Activated naive CD8-positive, alpha-beta T cell treated with anti-CD3 and anti-CD28 coated beads, Interleukin-2, amount 50 U/mL, for 24 hours (primary cell): ENCODE measurements at regions not wholly inside any gene's neighbourhood (a gene's known extent, or its start where the extent isn't known, plus 50 kb on each side); places are given as distances from the start of the nearest gene placed in this dataset.

ENCODE experiments used
- ATAC-seq: fragments of 150-1000 bp; cut with Tn5 transposase; one replicate; pipeline ENCODE4 v1.10.0; 2021
- DNase-seq: peaks from one replicate; pipeline ENCODE4 v3.0.0; 2021
- H3K27ac Mint-ChIP-seq: one replicate; pipeline ENCODE4 v1.8.0; 2021; ENCODE audit warnings: mild to moderate bottlenecking, mixed read lengths
- H3K27me3 Mint-ChIP-seq: one replicate; pipeline ENCODE4 v1.8.0; 2021; ENCODE audit warnings: mixed read lengths
- H3K36me3 Mint-ChIP-seq: one replicate; pipeline ENCODE4 v1.8.0; 2021; ENCODE audit warnings: low read depth, mixed read lengths
- H3K4me1 Mint-ChIP-seq: one replicate; pipeline ENCODE4 v1.8.0; 2021; ENCODE audit warnings: mixed read lengths
- H3K4me3 Mint-ChIP-seq: one replicate; pipeline ENCODE4 v1.8.0; 2021; ENCODE audit warnings: mild to moderate bottlenecking, moderate library complexity, mixed read lengths
- H3K9me3 Mint-ChIP-seq: one replicate; pipeline ENCODE4 v1.8.0; 2021; ENCODE audit warnings: mixed read lengths

- no peak for ATAC-seq
- no peak overlapping the region for H3K27ac Mint-ChIP-seq
- no peak overlapping the region for H3K4me3 Mint-ChIP-seq
- H3K4me1 Mint-ChIP-seq = peaks cover 7% of the 10 kb centered on the region
- peaks cover 8% of the 10 kb centered on the region for H3K27me3 Mint-ChIP-seq
- no peak for DNase-seq
- H3K36me3 Mint-ChIP-seq = no peaks in the 10 kb centered on the region
- H3K9me3 Mint-ChIP-seq = peaks cover 9% of the 10 kb centered on the region
Observed at GRCh38 chr11:109870297-109870696, 222.9 kb upstream of the ZC3H12C start.

GRCh38 chr11:109877043-109877442, 216.1 kb upstream of the ZC3H12C start:
- no peak overlapping the region for H3K27ac Mint-ChIP-seq
- H3K27me3 Mint-ChIP-seq = no peaks in the 10 kb centered on the region
- H3K9me3 Mint-ChIP-seq = no peaks in the 10 kb centered on the region
- DNase-seq (no peak), ATAC-seq (no peak)
- H3K4me3 Mint-ChIP-seq = no peak overlapping the region
- no peaks in the 10 kb centered on the region for H3K36me3 Mint-ChIP-seq
- no peaks in the 10 kb centered on the region for H3K4me1 Mint-ChIP-seq

- Mint-ChIP-seq H3K27ac (no peak overlapping the region), H3K36me3 (no peaks in the 10 kb centered on the region), H3K9me3 (peaks cover 4% of the 10 kb centered on the region), H3K27me3 (peaks cover 2% of the 10 kb centered on the region), H3K4me1 (no peaks in the 10 kb centered on the region), H3K4me3 (no peak overlapping the region)
- ATAC-seq (no peak), DNase-seq (no peak)
Observed at GRCh38 chr11:109884501-109884900, 208.7 kb upstream of the ZC3H12C start.

- H3K36me3 Mint-ChIP-seq = no peaks in the 10 kb centered on the region
- H3K4me3 Mint-ChIP-seq = no peak overlapping the region
- DNase-seq = no peak
- H3K4me1 Mint-ChIP-seq = no peaks in the 10 kb centered on the region
- ATAC-seq = no peak
- no peak overlapping the region for H3K27ac Mint-ChIP-seq
- H3K9me3 Mint-ChIP-seq = peaks cover 4% of the 10 kb centered on the region
- H3K27me3 Mint-ChIP-seq = peaks cover 2% of the 10 kb centered on the region
Observed at GRCh38 chr11:109885006-109885405, 208.2 kb upstream of the ZC3H12C start.

GRCh38 chr11:109892321-109892794, 200.8 kb upstream of the ZC3H12C start:
- no peak for DNase-seq
- H3K27ac Mint-ChIP-seq = no peak overlapping the region
- no peak overlapping the region for H3K4me3 Mint-ChIP-seq
- ATAC-seq = no peak
- no peaks in the 10 kb centered on the region for H3K36me3 Mint-ChIP-seq
- no peaks in the 10 kb centered on the region for H3K9me3 Mint-ChIP-seq
- no peaks in the 10 kb centered on the region for H3K4me1 Mint-ChIP-seq
- peaks cover 8% of the 10 kb centered on the region for H3K27me3 Mint-ChIP-seq

- H3K4me1 Mint-ChIP-seq = no peaks in the 10 kb centered on the region
- H3K4me3 Mint-ChIP-seq = no peak overlapping the region
- no peaks in the 10 kb centered on the region for H3K36me3 Mint-ChIP-seq
- ATAC-seq = no peak
- no peak overlapping the region for H3K27ac Mint-ChIP-seq
- peaks cover 8% of the 10 kb centered on the region for H3K27me3 Mint-ChIP-seq
- DNase-seq = no peak
- H3K9me3 Mint-ChIP-seq = peaks cover 10% of the 10 kb centered on the region
Observed at GRCh38 chr11:109894242-109894641, 198.9 kb upstream of the ZC3H12C start.

GRCh38 chr11:109898592-109898991, 194.6 kb upstream of the ZC3H12C start:
- Mint-ChIP-seq H3K36me3 (no peaks in the 10 kb centered on the region), H3K27ac (no peak overlapping the region), H3K27me3 (peaks cover 8% of the 10 kb centered on the region), H3K9me3 (peaks cover 10% of the 10 kb centered on the region), H3K4me1 (no peaks in the 10 kb centered on the region), H3K4me3 (no peak overlapping the region)
- ATAC-seq (no peak), DNase-seq (no peak)

GRCh38 chr11:109902764-109903433, 190.3 kb upstream of the ZC3H12C start:
- ATAC-seq (no peak), DNase-seq (no peak)
- no peaks in the 10 kb centered on the region for H3K36me3 Mint-ChIP-seq
- peaks cover 10% of the 10 kb centered on the region for H3K9me3 Mint-ChIP-seq
- H3K4me3 Mint-ChIP-seq = no peak overlapping the region
- no peaks in the 10 kb centered on the region for H3K4me1 Mint-ChIP-seq
- no peaks in the 10 kb centered on the region for H3K27me3 Mint-ChIP-seq
- no peak overlapping the region for H3K27ac Mint-ChIP-seq

GRCh38 chr11:109911488-109911887, 181.7 kb upstream of the ZC3H12C start:
- no peak overlapping the region for H3K27ac Mint-ChIP-seq
- no peak for ATAC-seq
- DNase-seq = no peak
- no peak overlapping the region for H3K4me3 Mint-ChIP-seq
- H3K4me1 Mint-ChIP-seq = no peaks in the 10 kb centered on the region
- H3K9me3 Mint-ChIP-seq = peaks cover 11% of the 10 kb centered on the region
- H3K27me3 Mint-ChIP-seq = no peaks in the 10 kb centered on the region
- H3K36me3 Mint-ChIP-seq = no peaks in the 10 kb centered on the region

- no peak for DNase-seq
- Mint-ChIP-seq H3K4me1 (no peaks in the 10 kb centered on the region), H3K27me3 (no peaks in the 10 kb centered on the region)
Observed at GRCh38 chr11:109914038-109914437, 179.2 kb upstream of the ZC3H12C start.

GRCh38 chr11:109914809-109915653, 178.2 kb upstream of the ZC3H12C start:
- no peaks in the 10 kb centered on the region for H3K36me3 Mint-ChIP-seq
- DNase-seq (no peak), ATAC-seq (no peak)
- H3K27ac Mint-ChIP-seq = no peak overlapping the region
- no peak overlapping the region for H3K4me3 Mint-ChIP-seq
- H3K27me3 Mint-ChIP-seq = no peaks in the 10 kb centered on the region
- H3K4me1 Mint-ChIP-seq = no peaks in the 10 kb centered on the region
- peaks cover 11% of the 10 kb centered on the region for H3K9me3 Mint-ChIP-seq

More at GRCh38 chr11:109914038-109914437, 179.2 kb upstream of the ZC3H12C start:
- H3K4me3 Mint-ChIP-seq = no peak overlapping the region
- H3K36me3 Mint-ChIP-seq = no peaks in the 10 kb centered on the region
- ATAC-seq = no peak
- H3K9me3 Mint-ChIP-seq = peaks cover 11% of the 10 kb centered on the region
- H3K27ac Mint-ChIP-seq = no peak overlapping the region

GRCh38 chr11:109926941-109927340, 166.3 kb upstream of the ZC3H12C start:
- Mint-ChIP-seq H3K4me1 (no peaks in the 10 kb centered on the region), H3K27me3 (peaks cover 9% of the 10 kb centered on the region), H3K36me3 (no peaks in the 10 kb centered on the region), H3K27ac (no peak overlapping the region), H3K9me3 (no peaks in the 10 kb centered on the region), H3K4me3 (no peak overlapping the region)
- ATAC-seq (no peak), DNase-seq (no peak)

- Mint-ChIP-seq H3K4me3 (no peak overlapping the region), H3K4me1 (no peaks in the 10 kb centered on the region), H3K9me3 (no peaks in the 10 kb centered on the region), H3K27me3 (peaks cover 3% of the 10 kb centered on the region), H3K27ac (no peak overlapping the region), H3K36me3 (no peaks in the 10 kb centered on the region)
- ATAC-seq = no peak
- no peak for DNase-seq
Observed at GRCh38 chr11:109929308-109929707, 163.9 kb upstream of the ZC3H12C start.

- H3K4me1 Mint-ChIP-seq = no peaks in the 10 kb centered on the region
- no peaks in the 10 kb centered on the region for H3K9me3 Mint-ChIP-seq
- DNase-seq (no peak), ATAC-seq (no peak)
- H3K4me3 Mint-ChIP-seq = no peak overlapping the region
- H3K36me3 Mint-ChIP-seq = no peaks in the 10 kb centered on the region
- H3K27me3 Mint-ChIP-seq = peaks cover 4% of the 10 kb centered on the region
- H3K27ac Mint-ChIP-seq = no peak overlapping the region
Observed at GRCh38 chr11:109933126-109933525, 160.1 kb upstream of the ZC3H12C start.

GRCh38 chr11:109934151-109934550, 159.0 kb upstream of the ZC3H12C start:
- H3K9me3 Mint-ChIP-seq = no peaks in the 10 kb centered on the region
- no peaks in the 10 kb centered on the region for H3K4me1 Mint-ChIP-seq
- H3K36me3 Mint-ChIP-seq = no peaks in the 10 kb centered on the region
- H3K4me3 Mint-ChIP-seq = no peak overlapping the region
- DNase-seq = no peak
- H3K27me3 Mint-ChIP-seq = peaks cover 4% of the 10 kb centered on the region
- ATAC-seq = no peak
- no peak overlapping the region for H3K27ac Mint-ChIP-seq
